ENCODE measurements at regions not wholly inside any gene's neighbourhood (a gene's known extent, or its start where the extent isn't known, plus 50 kb on each side); places are given as distances from the start of the nearest gene placed in this dataset.
A peak's percentile ranks its signal among the peaks of the same experiment; 100 is the strongest.

- Histone ChIP-seq H3K79me2 (ENCODE audit: control insufficient read depth, insufficient read depth, low read length) (no peaks in the 10 kb centered on the region), H2AFZ (ENCODE audit: control insufficient read depth, low read depth, low read length) (no peak overlapping the region), H3K27ac (ENCODE audit: control insufficient read depth, insufficient read depth) (no peak overlapping the region), H3K4me2 (ENCODE audit: control insufficient read depth, insufficient read depth) (no peak overlapping the region), H3K4me1 (ENCODE audit: control insufficient read depth, insufficient read depth, low read length) (no peaks in the 10 kb centered on the region), H3K27me3 (replicated peaks in 1 of 2; ENCODE audit: control insufficient read depth in 2 of 2, insufficient read depth in 2 of 2, low read length in 1 of 2) (no peaks in the 10 kb centered on the region), H3K9ac (ENCODE audit: control insufficient read depth, insufficient read depth, low read length) (no peak overlapping the region), H4K20me1 (ENCODE audit: control insufficient read depth, insufficient read depth) (no peaks in the 10 kb centered on the region), H3K9me3 (replicated peaks; ENCODE audit: control insufficient read depth, insufficient read depth, low read length) (no peaks in the 10 kb centered on the region), H3K4me3 (no peak overlapping the region), H3K36me3 (ENCODE audit: control insufficient read depth in 2 of 2, insufficient read depth in 2 of 2, low read length in 1 of 2) (no peaks in the 10 kb centered on the region)
- DNase-seq (ENCODE audit: low read depth, low spot score) (no peak), ATAC-seq (no peak), FAIRE-seq (no peak)
- RAD21 ChIA-PET (ENCODE audit: unreplicated experiment): interaction anchor here (1.8 kb wide), 1 partner anchor 14 kb away, joined by 4 read pairs; no protein-coding TSS in a partner anchor
- POLR2A ChIA-PET: no interaction called here
- in situ Hi-C loops (cut with MboI): no loop called here
- SMC1A ChIA-PET (ENCODE audit: uncharacterized antibody, unreplicated experiment): no interaction called here
- intact Hi-C loops (cut with micrococcal nuclease; ENCODE audit: unreplicated experiment): no loop called here
- no TSS peak for BruUV-seq (replicated peaks)
- CTCF ChIA-PET: interaction anchor here (1.6 kb wide), 1 partner anchor 12 kb away, joined by 3 read pairs; no protein-coding TSS in a partner anchor
- TF ChIP-seq DPF2 (IDR thresholded peaks at IDR 0.05) (no peak), NR2F1 (conservative IDR thresholded peaks at IDR 0.05) (no peak), MYB (IDR thresholded peaks at IDR 0.05; ENCODE audit: borderline replicate concordance, low read depth, low read length) (no peak), RAD51 (IDR thresholded peaks at IDR 0.05) (no peak), PAX5 (IDR thresholded peaks at IDR 0.05; ENCODE audit: borderline replicate concordance, low read depth, low read length) (no peak), POLR2AphosphoS2 (IDR thresholded peaks at IDR 0.05; ENCODE audit: low read depth, low read length) (no peak), RELA (IDR thresholded peaks at IDR 0.05; ENCODE audit: borderline replicate concordance, partially characterized antibody) (no peak), TCF12 (IDR thresholded peaks at IDR 0.05; ENCODE audit: low read depth, low read length) (no peak)
- 90% methylated on average over 3 of the region's 3 CpGs for WGBS (ENCODE audit: insufficient coverage, insufficient replicate concordance, low lambda C conversion rate, missing lambda C conversion rate)
These were observed 85.4 kb upstream of the LIPC start for GRCh38 chr15:58346361-58346760.

GRCh38 chr15:58348095-58348812 is 83.5 kb upstream of the LIPC start:
- 36% methylated on average over 1 of the region's 1 CpG for WGBS (ENCODE audit: insufficient coverage, insufficient replicate concordance, low lambda C conversion rate, missing lambda C conversion rate)
- Histone ChIP-seq H3K9me3 (replicated peaks; ENCODE audit: control insufficient read depth, insufficient read depth, low read length) (no peaks in the 10 kb centered on the region), H3K9ac (ENCODE audit: control insufficient read depth, insufficient read depth, low read length) (no peak overlapping the region), H3K4me1 (ENCODE audit: control insufficient read depth, insufficient read depth, low read length) (no peaks in the 10 kb centered on the region), H2AFZ (ENCODE audit: control insufficient read depth, low read depth, low read length) (no peak overlapping the region), H3K27ac (ENCODE audit: control insufficient read depth, insufficient read depth) (no peak overlapping the region), H3K79me2 (ENCODE audit: control insufficient read depth, insufficient read depth, low read length) (no peaks in the 10 kb centered on the region), H4K20me1 (ENCODE audit: control insufficient read depth, insufficient read depth) (no peaks in the 10 kb centered on the region), H3K36me3 (ENCODE audit: control insufficient read depth in 2 of 2, insufficient read depth in 2 of 2, low read length in 1 of 2) (no peaks in the 10 kb centered on the region), H3K4me2 (ENCODE audit: control insufficient read depth, insufficient read depth) (no peak overlapping the region), H3K27me3 (replicated peaks in 1 of 2; ENCODE audit: control insufficient read depth in 2 of 2, insufficient read depth in 2 of 2, low read length in 1 of 2) (no peaks in the 10 kb centered on the region), H3K4me3 (no peak overlapping the region)
- SMC1A ChIA-PET (ENCODE audit: uncharacterized antibody, unreplicated experiment): no interaction called here
- POLR2A ChIA-PET: interaction anchor here (0.5 kb wide), 1 partner anchor 731 kb away, joined by 4 read pairs; no protein-coding TSS in a partner anchor
- DNase-seq (ENCODE audit: low read depth, low spot score): no peak
- no peak for ATAC-seq
- no peak for FAIRE-seq
- intact Hi-C loops (cut with micrococcal nuclease; ENCODE audit: unreplicated experiment): no loop called here
- BruUV-seq (replicated peaks): no TSS peak
- CTCF ChIA-PET: no interaction called here
- no peak for TF ChIP-seq BRCA1 (IDR thresholded peaks at IDR 0.05; ENCODE audit: low read depth, low read length)
- TF ChIP-seq STAT1 (conservative IDR thresholded peaks at IDR 0.05): no peak
- 0 out of 2 replicates have a peak, but pooled peaks have one; percentile 22 for TF ChIP-seq NFIC (IDR thresholded peaks at IDR 0.05; ENCODE audit: low read depth, low read length)
- no peak for TF ChIP-seq NFYB (IDR thresholded peaks at IDR 0.05; ENCODE audit: insufficient read depth, low read depth, low read length)
- no peak for TF ChIP-seq SMC3 (IDR thresholded peaks at IDR 0.05; ENCODE audit: borderline replicate concordance, low read length)
- no peak for TF ChIP-seq ZNF622 (IDR thresholded peaks at IDR 0.05)
- no peak for TF ChIP-seq USF2 (IDR thresholded peaks at IDR 0.05; ENCODE audit: borderline replicate concordance, low read depth, low read length)
- no peak for TF ChIP-seq FOXM1 (IDR thresholded peaks at IDR 0.05; ENCODE audit: low read depth, low read length)
- TF ChIP-seq ETV6 (conservative IDR thresholded peaks at IDR 0.05 in 1 of 2, IDR thresholded peaks at IDR 0.05 in 1 of 2; ENCODE audit: borderline replicate concordance in 1 of 2, low read depth in 1 of 2): peak in 1 of 2 experiments; percentile 63; a peak in 1 of 4 replicates
- TF ChIP-seq ZBED1 (IDR thresholded peaks at IDR 0.05; ENCODE audit: borderline replicate concordance): no peak
- peak; percentile 67 for TF ChIP-seq JUNB (IDR thresholded peaks at IDR 0.05)
- in situ Hi-C loops (cut with MboI): no loop called here
- RAD21 ChIA-PET (ENCODE audit: unreplicated experiment): no interaction called here
